IgD-negative memory B cell (primary cell): ENCODE measurements at regions not wholly inside any gene's neighbourhood (a gene's known extent, or its start where the extent isn't known, plus 50 kb on each side); places are given as distances from the start of the nearest gene placed in this dataset.
"Not testable (repeated sequence)": the region's sequence is repeated elsewhere in the genome, so short reads cannot be mapped to it uniquely, and the experiment has no call there.

ENCODE experiments used
- H3K27ac Mint-ChIP-seq, 3 donors: one replicate each; pipeline ENCODE4 v1.8.0; 2020 to 2022; ENCODE audit warnings: mild to moderate bottlenecking in 3 of 3, mixed read lengths in 3 of 3, moderate library complexity in 1 of 3
- H3K27me3 Mint-ChIP-seq: one replicate; pipeline ENCODE4 v1.8.0; 2021; ENCODE audit warnings: mixed read lengths
- H3K36me3 Mint-ChIP-seq: one replicate; pipeline ENCODE4 v1.8.0; 2020; ENCODE audit warnings: mild to moderate bottlenecking, mixed read lengths
- H3K4me1 Mint-ChIP-seq, 3 donors: one replicate each; pipeline ENCODE4 v1.8.0; 2020 to 2022; ENCODE audit warnings: mixed read lengths in 3 of 3, mild to moderate bottlenecking in 1 of 3
- H3K4me3 Mint-ChIP-seq, 4 donors: one replicate each; pipeline ENCODE4 v1.8.0; 2020 to 2022; ENCODE audit warnings: mild to moderate bottlenecking in 4 of 4, mixed read lengths in 4 of 4, moderate library complexity in 3 of 4
- H3K9me3 Mint-ChIP-seq, 3 donors: one replicate each; pipeline ENCODE4 v1.8.0; 2020 to 2021; ENCODE audit warnings: mixed read lengths in 3 of 3, mild to moderate bottlenecking in 1 of 3

DNA sequence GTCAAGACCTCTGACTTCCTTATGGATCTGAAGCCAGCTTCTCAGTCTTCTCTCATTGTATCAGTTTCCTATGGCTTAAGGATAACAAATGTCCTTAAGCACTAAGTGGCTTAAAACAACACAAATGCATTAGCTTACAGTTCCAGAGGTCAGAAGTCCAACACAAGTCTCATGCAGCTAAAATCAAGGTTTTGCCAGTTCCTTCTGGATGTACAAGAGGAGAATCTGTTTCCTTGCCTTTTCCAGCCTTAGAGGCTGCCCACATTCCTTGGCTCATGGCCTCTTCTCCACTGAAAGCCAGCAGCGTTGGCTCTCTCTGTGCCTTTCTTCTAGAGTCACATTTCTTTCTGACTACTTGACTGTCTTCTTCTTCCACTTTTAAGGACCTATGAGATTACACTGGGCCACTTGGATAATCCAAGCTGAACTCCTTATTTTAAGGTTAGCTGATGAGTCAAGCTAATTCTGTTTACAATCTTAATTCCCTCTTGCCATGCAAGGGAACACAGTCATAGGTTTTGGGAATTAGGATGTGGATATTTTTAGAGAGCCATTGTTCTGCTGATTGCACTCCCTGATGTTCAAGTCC, 179.0 kb downstream of the BCAS1 start:
- Mint-ChIP-seq H3K36me3 (no peaks in the 10 kb centered on the region), H3K27ac (no peak overlapping the region), H3K4me1 (peaks cover 25 to 37% (median 25%) of the 10 kb centered on the region in 3 donors), H3K4me3 (peak overlapping the region in 1 of 4 donors; percentile 0), H3K9me3 (no peaks in the 10 kb centered on the region), H3K27me3 (no peaks in the 10 kb centered on the region)

DNA sequence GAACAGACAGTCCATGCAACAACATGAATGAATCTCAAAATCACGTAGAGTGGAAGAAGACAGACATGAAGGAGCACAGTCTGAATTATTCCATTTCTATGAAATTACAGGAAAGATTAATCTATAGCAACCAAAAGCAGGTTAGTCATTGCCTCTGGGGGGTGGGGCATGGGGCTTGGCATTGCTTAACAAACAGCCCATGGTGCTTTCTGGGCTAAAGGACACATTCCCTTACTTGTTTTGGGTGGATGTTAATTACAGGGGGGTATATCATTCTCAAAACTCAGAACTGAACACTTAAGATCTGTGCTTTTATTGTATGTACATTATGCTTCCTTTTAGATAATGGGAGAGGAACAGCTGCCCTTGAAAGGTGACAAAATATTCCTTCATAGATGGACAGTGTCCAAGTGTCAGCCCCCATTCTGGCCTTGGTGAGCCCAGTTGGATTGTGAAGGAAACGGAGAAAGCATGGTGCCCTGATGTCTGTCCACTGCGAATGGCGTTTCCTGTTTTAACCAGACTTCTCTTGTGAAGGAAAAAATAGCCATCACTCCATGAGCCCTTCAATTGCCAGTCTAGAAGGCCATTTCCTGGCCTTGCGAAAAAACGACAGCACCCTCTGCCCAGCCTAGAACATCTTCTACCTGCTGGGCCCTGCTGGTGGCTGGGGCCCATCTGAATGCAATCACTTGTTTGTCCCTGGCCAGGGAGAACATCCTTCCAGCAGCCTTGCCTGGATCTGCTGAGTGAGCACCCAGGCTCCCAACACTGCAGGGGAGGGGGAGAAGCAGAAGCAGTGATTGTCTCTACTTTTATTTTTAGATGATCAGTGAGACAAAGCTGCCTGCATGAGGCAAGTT, 179.7 kb downstream of the BCAS1 start:
- no peaks in the 10 kb centered on the region for H3K36me3 Mint-ChIP-seq
- no peak overlapping the region for H3K4me3 Mint-ChIP-seq
- H3K4me1 Mint-ChIP-seq: peaks cover 25 to 33% (median 25%) of the 10 kb centered on the region in 3 donors
- H3K9me3 Mint-ChIP-seq: no peaks in the 10 kb centered on the region
- H3K27ac Mint-ChIP-seq: no peak overlapping the region
- H3K27me3 Mint-ChIP-seq: no peaks in the 10 kb centered on the region

DNA sequence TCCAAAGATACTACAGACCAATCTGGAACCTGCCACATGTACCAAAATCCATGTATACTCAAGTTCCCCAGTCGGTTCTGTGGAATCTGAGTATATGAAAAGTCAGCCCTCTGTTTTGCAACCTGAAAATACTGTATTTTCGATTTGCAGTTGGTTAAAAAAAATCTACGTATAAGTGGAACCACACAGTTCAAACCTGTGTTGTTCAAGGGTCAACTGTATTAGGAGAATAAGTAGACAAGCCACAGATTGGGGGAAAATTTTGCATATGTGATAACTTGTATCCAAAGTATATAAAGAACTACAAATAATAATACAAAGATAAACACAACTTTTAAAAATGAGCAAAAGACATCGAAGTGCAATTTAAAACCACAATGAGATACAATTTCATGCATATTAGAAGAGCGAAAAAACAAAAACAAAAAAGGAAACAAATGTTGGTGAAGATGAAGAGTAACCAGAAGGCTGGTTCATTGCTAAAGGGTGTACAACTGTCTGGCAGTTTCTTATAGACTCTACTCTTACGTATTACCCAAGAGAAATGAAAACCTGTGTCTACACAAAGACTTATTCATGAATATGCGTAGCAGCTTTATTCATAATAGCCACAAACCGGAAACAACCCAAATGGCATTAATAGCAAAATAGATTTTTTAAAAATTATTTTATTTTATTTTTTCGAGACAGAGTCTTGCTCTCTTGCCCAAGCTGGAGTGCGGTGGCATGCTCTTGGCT, 180.8 kb downstream of the BCAS1 start:
- Mint-ChIP-seq H3K27me3 (no peaks in the 10 kb centered on the region), H3K4me1 (peaks cover 17 to 24% (median 22%) of the 10 kb centered on the region in 3 donors), H3K36me3 (no peaks in the 10 kb centered on the region), H3K4me3 (no peak overlapping the region), H3K27ac (no peak overlapping the region), H3K9me3 (no peaks in the 10 kb centered on the region)

DNA sequence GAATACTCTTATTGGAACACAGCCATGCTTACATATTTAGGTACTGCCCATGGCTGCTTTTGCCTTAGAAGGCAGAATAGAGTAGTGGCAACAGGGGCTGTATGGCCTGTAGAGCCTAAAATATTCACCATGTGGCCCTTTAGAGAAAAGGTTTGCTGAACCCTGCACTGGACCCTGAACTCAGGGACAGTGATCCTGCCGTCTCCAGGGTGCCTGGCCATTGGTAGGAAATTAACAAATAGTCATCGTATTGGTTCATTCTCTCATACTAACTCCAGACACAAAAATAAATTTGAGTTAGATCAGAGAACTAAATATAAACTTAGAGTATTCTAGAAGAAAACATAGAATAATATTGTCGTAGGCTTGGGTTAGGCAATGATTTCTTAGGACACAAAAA, 181.4 kb downstream of the BCAS1 start:
- Mint-ChIP-seq H3K4me1 (peaks cover 14 to 20% (median 17%) of the 10 kb centered on the region in 3 donors), H3K4me3 (no peak overlapping the region), H3K27ac (no peak overlapping the region), H3K36me3 (no peaks in the 10 kb centered on the region), H3K27me3 (no peaks in the 10 kb centered on the region), H3K9me3 (no peaks in the 10 kb centered on the region)

DNA sequence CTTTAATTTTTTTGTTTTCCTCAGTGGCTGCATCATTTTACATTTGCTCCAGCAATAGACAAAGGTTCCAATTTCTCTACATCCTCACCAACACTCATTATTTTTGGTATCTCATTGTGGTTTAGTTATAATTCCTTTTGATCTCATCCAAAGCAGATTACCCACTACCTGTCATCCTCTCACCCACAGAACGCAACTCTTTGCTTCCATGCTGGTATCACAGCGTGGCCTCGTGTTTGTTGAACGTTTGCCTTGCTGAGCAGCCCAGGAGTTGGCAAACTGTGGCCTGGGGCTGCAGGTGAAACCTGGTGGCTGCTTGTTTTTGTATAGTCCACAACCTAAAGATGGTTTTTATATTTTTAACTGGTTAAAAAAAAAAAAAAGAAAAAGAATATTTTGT, 181.9 kb downstream of the BCAS1 start:
- H3K36me3 Mint-ChIP-seq: no peaks in the 10 kb centered on the region
- H3K4me1 Mint-ChIP-seq: peaks cover 11 to 19% (median 15%) of the 10 kb centered on the region in 3 donors
- H3K27ac Mint-ChIP-seq: no peak overlapping the region
- no peak overlapping the region for H3K4me3 Mint-ChIP-seq
- H3K9me3 Mint-ChIP-seq: no peaks in the 10 kb centered on the region
- H3K27me3 Mint-ChIP-seq: no peaks in the 10 kb centered on the region

DNA sequence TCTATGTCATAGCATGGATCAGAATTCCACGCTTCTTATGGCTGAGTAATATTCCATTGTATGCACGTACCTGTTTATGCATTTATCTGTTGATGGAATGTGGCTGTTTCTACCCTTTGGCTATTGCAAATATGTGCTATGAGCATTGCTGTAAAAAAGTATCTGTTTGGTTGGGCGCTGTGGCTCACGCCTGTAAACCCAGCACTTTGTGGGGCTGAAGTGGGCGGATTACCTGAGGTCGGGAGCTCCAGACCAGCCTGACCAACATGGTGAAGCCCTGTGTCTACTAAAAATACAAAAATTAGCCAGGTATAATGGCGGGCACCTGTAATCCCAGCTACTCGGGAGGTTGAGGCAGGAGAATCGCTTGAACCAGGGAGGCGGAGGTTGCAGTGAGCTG, 182.4 kb downstream of the BCAS1 start:
- Mint-ChIP-seq H3K27me3 (no peaks in the 10 kb centered on the region), H3K4me3 (peak overlapping the region in 1 of 4 donors; percentile 35), H3K27ac (no peak overlapping the region), H3K36me3 (no peaks in the 10 kb centered on the region), H3K4me1 (peaks cover 5 to 13% (median 10%) of the 10 kb centered on the region in 3 donors), H3K9me3 (no peaks in the 10 kb centered on the region)

DNA sequence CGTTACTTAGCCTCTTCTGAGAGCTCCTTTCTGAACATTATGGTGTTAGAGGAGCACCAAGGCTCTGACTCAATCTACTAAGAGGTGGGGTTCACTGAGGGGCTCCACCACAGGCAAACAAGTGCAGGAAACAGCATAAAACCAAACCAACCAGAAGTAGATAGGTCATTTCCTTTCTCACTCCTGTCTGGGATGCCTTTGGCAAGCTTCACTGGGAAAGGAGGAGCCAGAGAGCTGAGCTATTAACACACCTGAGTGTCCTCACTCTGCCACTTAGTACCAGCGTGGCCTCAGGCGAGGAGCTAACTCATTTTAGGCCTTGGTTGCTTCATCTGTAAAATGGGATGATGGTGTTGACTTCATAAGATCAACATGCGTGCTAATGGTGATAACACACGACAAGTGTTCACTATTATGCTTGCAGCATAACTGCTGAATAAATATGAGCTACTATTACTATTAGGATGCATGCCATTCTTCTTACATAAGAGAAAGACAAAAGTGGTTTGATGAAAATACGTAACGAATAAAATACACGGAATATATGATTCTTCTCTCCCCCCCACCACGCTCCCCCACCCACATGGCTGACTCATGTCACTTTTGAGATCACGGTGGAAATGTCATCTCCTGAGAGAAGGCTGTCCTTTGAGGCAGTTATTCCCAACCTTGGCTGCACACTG, 185.4 kb downstream of the BCAS1 start:
- no peak overlapping the region for H3K27ac Mint-ChIP-seq
- no peak overlapping the region for H3K4me3 Mint-ChIP-seq
- H3K36me3 Mint-ChIP-seq: peaks cover 6% of the 10 kb centered on the region
- no peaks in the 10 kb centered on the region for H3K9me3 Mint-ChIP-seq
- H3K4me1 Mint-ChIP-seq: peaks cover 0 to 2% (median 0%) of the 10 kb centered on the region in 3 donors
- H3K27me3 Mint-ChIP-seq: no peaks in the 10 kb centered on the region

DNA sequence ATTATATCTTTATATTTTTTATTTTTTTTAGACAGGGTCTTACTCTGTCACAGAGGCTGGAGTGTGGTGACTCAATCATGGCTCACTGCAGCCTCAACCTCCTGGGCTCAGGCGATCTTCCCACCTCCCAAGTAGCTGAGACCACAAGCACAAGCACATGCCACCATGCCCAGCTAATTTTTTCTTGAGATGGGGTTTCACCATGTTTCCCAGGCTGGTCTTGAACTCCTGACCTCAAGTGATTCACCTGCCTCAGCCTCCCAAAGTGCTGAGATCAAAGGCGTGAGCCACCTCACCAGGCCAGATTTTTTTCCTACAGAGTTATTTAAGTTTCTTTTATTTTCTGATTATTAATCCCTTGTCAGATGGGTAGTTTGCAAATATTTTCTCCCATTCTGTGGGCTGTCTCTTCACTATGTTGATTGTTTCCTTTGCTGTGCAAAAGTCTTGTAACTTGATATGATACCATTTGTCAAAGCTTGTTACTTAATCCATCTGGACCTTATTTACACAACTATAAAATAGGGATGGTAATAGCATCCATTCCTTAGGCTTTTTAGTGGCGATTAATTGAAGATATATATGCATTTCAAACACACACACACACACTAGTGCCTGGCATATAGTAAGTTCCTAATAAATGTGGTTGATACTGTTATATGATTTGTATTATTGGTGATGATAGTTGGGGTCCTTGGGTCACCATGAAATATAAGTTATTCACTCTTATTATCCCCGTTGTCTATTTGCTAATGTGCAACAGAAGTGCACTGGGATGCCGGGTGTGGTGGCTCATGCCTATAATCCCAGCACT, 187.1 kb downstream of the BCAS1 start:
- Mint-ChIP-seq H3K4me1 (peaks cover 0 to 7% (median 3%) of the 10 kb centered on the region in 3 donors), H3K4me3 (no peak overlapping the region), H3K9me3 (no peaks in the 10 kb centered on the region), H3K27me3 (no peaks in the 10 kb centered on the region), H3K36me3 (peaks cover 6% of the 10 kb centered on the region), H3K27ac (no peak overlapping the region)

DNA sequence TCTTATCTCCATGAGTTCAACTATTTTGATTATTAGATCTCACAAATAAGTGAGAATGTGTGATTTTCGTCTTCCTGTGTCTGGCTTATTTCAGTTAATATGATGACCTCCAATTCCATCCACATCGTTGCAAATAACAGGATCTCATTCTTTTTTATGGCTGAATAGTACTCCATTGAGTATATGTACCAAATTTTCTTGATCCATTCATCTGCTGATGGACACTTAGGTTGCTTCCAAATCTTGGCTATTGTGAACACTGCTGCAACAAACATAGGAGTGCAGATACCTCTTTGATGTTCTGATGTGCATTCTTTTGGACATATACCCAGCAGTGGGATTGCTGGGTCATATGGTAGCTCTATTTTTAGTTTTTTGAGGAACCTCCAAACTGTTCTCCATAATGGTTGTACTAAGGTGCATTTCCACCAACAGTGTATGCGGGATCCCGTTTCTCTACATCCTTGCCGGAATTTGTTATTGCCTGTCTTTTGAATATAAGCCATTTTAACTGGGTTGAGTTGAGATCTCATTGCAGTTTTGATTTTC, 187.9 kb downstream of the BCAS1 start:
- H3K4me1 Mint-ChIP-seq, H3K27me3 Mint-ChIP-seq, H3K36me3 Mint-ChIP-seq, H3K27ac Mint-ChIP-seq, H3K4me3 Mint-ChIP-seq, H3K9me3 Mint-ChIP-seq: not testable (repeated sequence)

DNA sequence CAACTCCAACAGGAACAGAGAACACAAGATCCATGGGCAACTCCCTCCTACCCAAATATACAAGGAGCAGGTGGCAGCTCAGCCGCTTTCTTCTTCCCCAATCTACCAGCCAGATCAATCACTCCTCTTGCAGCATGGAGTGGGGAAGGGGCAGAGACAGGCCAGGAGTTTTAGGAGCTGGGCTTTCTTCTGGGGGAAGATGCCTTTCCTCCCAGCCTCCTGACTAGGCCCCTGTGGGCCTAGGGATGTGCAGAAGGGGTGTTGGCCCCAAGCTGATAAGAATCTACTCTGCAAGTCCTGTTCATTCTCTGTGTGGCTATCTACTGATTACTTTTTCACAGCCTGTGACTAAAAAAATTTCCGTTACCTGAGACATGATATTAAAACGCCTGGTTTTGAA, 189.0 kb downstream of the BCAS1 start:
- H3K36me3 Mint-ChIP-seq: peaks cover 6% of the 10 kb centered on the region
- H3K9me3 Mint-ChIP-seq: no peaks in the 10 kb centered on the region
- no peak overlapping the region for H3K27ac Mint-ChIP-seq
- H3K4me3 Mint-ChIP-seq: no peak overlapping the region
- no peaks in the 10 kb centered on the region for H3K27me3 Mint-ChIP-seq
- H3K4me1 Mint-ChIP-seq: peaks cover 0 to 7% (median 3%) of the 10 kb centered on the region in 3 donors

DNA sequence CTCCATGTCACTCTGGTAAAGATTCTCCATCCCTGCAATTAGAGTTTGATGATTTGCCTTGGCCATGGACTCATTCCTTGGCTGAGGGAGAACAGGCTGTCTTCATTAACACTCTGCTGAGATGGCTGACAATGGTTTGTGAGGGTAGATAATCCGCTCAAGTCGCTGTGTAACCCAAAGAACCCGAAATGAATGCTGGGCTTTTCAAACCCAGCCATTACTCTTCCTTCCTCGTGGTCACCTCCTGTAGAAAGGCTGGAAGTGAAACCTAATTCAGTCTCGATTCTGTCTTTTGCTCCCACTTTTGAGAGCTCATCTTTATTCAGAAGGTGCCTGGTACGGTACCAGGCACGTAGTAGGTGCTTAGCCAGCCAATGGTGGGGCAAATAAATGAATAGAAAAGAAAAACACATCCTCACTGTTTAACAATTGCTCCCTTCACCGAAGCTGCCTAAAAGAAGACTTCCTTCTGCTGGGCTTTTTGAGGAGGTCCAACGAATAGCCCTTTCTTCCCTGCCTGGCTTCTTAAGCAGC, 190.2 kb downstream of the BCAS1 start:
- Mint-ChIP-seq H3K27ac (no peak overlapping the region), H3K4me3 (no peak overlapping the region), H3K9me3 (peaks cover 0 to 1% (median 0%) of the 10 kb centered on the region in 3 donors), H3K27me3 (no peaks in the 10 kb centered on the region), H3K4me1 (peaks cover 0 to 7% (median 3%) of the 10 kb centered on the region in 3 donors), H3K36me3 (peaks cover 6% of the 10 kb centered on the region)

DNA sequence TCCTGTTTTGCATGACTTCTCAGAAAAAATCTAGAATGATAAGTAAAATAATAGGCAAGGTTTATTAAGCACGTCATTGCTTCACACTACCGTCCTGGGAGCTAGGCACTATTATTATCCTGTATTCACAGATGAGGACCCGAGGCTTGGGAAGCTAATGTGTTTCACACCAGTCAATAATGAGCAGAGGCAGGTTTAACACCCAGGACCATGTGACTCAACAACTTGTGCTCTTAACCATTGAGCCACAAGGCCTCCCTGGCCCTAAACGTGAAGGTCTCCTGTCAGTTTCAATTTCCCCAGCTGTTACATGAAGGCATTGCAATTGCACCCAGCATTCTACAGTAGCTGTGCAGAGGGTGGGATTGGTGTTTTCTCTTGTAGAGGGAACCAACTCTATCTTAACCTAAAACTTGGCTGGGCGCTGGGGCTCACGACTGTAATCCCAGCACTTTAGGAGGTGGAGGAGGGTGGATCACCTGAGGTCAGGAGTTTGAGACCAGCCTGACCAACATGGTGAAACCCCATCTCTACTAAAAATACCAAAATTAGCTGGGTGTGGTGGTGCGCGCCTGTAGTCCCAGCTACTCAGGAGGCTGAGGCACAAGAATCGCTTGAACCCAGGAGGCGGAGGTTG, 191.2 kb downstream of the BCAS1 start:
- H3K4me1 Mint-ChIP-seq: peaks cover 0 to 5% (median 3%) of the 10 kb centered on the region in 3 donors
- H3K36me3 Mint-ChIP-seq: peaks cover 6% of the 10 kb centered on the region
- H3K9me3 Mint-ChIP-seq: peaks cover 0 to 1% (median 0%) of the 10 kb centered on the region in 3 donors
- no peaks in the 10 kb centered on the region for H3K27me3 Mint-ChIP-seq
- no peak overlapping the region for H3K4me3 Mint-ChIP-seq
- no peak overlapping the region for H3K27ac Mint-ChIP-seq

DNA sequence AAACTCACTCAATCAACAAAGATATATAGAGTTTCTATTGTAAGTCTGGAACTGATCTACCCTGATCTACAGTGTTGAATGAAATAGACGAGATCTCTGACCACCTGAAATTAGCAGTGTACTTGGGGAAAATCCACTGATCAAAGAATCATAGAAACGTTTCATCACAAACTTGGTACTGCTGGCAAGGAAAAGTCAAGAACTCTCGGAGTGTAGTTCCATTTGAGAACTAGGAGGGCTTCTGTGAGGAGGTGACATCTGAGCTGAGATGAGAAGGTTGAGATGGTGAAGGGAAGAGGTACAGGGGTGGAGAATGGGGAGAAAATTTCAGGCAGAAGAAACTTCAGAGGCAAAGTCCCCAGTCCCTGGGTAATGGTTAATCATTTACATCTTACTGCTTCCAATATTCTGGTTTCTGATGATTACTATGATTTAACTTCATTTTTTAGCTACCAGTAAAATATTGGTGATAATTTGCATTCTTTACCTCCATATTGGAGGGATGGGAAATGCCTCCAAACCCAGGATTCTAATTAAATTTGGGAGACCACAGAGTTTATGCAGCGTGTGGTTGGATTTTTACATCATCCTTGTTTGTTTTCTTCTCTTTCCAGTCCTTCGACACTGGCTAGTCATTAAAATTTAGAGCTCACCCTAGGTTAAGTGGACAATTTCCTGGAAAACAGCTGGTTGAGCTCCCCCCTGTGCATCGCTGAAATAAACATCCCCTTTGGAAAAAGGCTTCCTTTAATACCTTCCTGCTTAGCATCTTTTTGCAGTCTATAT, 191.9 kb downstream of the BCAS1 start:
- Mint-ChIP-seq H3K4me3 (no peak overlapping the region), H3K36me3 (peaks cover 6% of the 10 kb centered on the region), H3K9me3 (peaks cover 0 to 1% (median 0%) of the 10 kb centered on the region in 3 donors), H3K27me3 (no peaks in the 10 kb centered on the region), H3K4me1 (peaks cover 0 to 6% (median 3%) of the 10 kb centered on the region in 3 donors), H3K27ac (peak overlapping the region in 1 of 3 donors; percentile 63)
